ENCODE measurements at regions not wholly inside any gene's neighbourhood (a gene's known extent, or its start where the extent isn't known, plus 50 kb on each side); places are given as distances from the start of the nearest gene placed in this dataset.

DNA sequence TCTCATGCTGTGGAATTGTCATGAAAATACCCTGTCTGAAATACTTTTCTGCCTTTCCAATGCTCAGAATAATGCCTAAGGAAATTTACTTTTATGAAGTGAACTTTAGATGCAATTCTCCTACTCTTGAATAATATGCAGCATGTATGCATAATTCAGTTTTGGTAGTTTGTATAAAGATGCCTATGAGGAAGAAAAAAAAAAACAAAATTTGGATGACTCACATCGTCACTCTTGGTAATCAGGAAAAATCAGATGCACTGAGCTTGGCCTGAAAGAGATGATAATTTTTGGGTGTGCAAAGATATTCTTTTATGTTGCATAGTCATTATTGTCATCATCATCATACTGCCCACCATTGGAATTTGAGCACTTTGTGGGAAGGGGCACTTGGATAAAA lies 382.1 kb downstream of the ANKRD7 start:
- TF ChIP-seq, protein P1, sequence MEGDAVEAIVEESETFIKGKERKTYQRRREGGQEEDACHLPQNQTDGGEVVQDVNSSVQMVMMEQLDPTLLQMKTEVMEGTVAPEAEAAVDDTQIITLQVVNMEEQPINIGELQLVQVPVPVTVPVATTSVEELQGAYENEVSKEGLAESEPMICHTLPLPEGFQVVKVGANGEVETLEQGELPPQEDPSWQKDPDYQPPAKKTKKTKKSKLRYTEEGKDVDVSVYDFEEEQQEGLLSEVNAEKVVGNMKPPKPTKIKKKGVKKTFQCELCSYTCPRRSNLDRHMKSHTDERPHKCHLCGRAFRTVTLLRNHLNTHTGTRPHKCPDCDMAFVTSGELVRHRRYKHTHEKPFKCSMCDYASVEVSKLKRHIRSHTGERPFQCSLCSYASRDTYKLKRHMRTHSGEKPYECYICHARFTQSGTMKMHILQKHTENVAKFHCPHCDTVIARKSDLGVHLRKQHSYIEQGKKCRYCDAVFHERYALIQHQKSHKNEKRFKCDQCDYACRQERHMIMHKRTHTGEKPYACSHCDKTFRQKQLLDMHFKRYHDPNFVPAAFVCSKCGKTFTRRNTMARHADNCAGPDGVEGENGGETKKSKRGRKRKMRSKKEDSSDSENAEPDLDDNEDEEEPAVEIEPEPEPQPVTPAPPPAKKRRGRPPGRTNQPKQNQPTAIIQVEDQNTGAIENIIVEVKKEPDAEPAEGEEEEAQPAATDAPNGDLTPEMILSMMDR (IDR thresholded peaks at IDR 0.05): no peak
- no peak for TF ChIP-seq PBX3 (IDR thresholded peaks at IDR 0.05)
- no peak for TF ChIP-seq FOSB (CRISPR knock-in tag; IDR thresholded peaks at IDR 0.05)
- no peak for TF ChIP-seq JUN (IDR thresholded peaks at IDR 0.05)
- no peak for TF ChIP-seq RAD21 (conservative IDR thresholded peaks at IDR 0.05 in 1 of 2, IDR thresholded peaks at IDR 0.05 in 1 of 2)
- no peak for TF ChIP-seq FOSL2 (IDR thresholded peaks at IDR 0.05)
- TF ChIP-seq FOSL2 (CRISPR knock-in tag; IDR thresholded peaks at IDR 0.05): no peak
- TF ChIP-seq JUNB (IDR thresholded peaks at IDR 0.05): no peak
